Kidney (tissue), 13 donors: ENCODE measurements at regions not wholly inside any gene's neighbourhood (a gene's known extent, or its start where the extent isn't known, plus 50 kb on each side); places are given as distances from the start of the nearest gene placed in this dataset.
"Not testable (repeated sequence)": the region's sequence is repeated elsewhere in the genome, so short reads cannot be mapped to it uniquely, and the experiment has no call there.

ENCODE experiments used
- DNase-seq, 5 donors: peaks; one replicate each; pipeline ENCODE4 v3.0.0-alpha.2; 2013 to 2020
- FAIRE-seq: peaks from 2 replicates; lab custom pipeline; 2012; peaks lifted over from hg19 to GRCh38; lab: Jason Lieb, UNC
- H3K27ac ChIP-seq, 2 donors: one replicate each; pipeline ENCODE4 v1.7.0; 2013; ENCODE audit warnings: low read depth in 2 of 2, low read length in 2 of 2, inconsistent platforms in 1 of 2
- H3K27me3 ChIP-seq: one replicate; pipeline ENCODE4 v1.7.1; 2013; ENCODE audit warnings: low read length, inconsistent platforms; ENCODE audit not compliant: control insufficient read depth, insufficient read depth
- H3K36me3 ChIP-seq, 3 donors: one replicate each; pipeline versions ENCODE4 v1.7.0 to v1.7.1; 2013; ENCODE audit warnings: low read length in 3 of 3, control low read depth in 1 of 3, inconsistent platforms in 1 of 3; ENCODE audit not compliant: insufficient read depth in 3 of 3, control insufficient read depth in 2 of 3
- H3K4me1 ChIP-seq, 3 donors: one replicate each; pipeline versions ENCODE4 v1.7.0 to v1.7.1; 2013; ENCODE audit warnings: low read length in 3 of 3, inconsistent platforms in 1 of 3, low read depth in 1 of 3; ENCODE audit not compliant: control insufficient read depth in 2 of 3, insufficient read depth in 2 of 3
- H3K4me3 ChIP-seq, 3 donors: one replicate each; pipeline versions ENCODE4 v1.7.0 to v1.8.1; 2013; ENCODE audit warnings: low read length in 3 of 3, control low read depth in 1 of 3, inconsistent platforms in 1 of 3
- H3K9ac ChIP-seq, 3 donors: one replicate each; pipeline versions ENCODE4 v1.7.0 to v1.7.1; 2013; ENCODE audit warnings: low read length in 3 of 3, control low read depth in 1 of 3, inconsistent platforms in 1 of 3
- H3K9me3 ChIP-seq, 3 donors: one replicate each; pipeline versions ENCODE4 v1.7.0 to v1.7.1; 2013; ENCODE audit warnings: low read length in 3 of 3, control low read depth in 1 of 3, inconsistent platforms in 1 of 3; ENCODE audit not compliant: control insufficient read depth in 2 of 3, insufficient read depth in 1 of 3
- CTCF ChIP-seq: IDR thresholded peaks from 3 replicates; pipeline ENCODE4 v1.5.1; 2012; ENCODE audit warnings: mild to moderate bottlenecking, moderate library complexity, borderline replicate concordance; ENCODE audit not compliant: insufficient read depth; ENCODE audit errors: extremely low read depth
- intact Hi-C: fragments of 100-400 bp; cut with DNase I; formaldehyde crosslinking; loops from one replicate; pipeline ENCODE4 v1.11.1; 2022
- donor health status: control.
- donor health status: control.
- donor health status: control.
- donor health status: control.
- donor health status: control.
- donor health status: DM: yes; HTN: yes; CAD: no.
- donor health status: Normal renal cell carcinoma (clear cell type).

GRCh38 chr17:22373911-22374310, 681.6 kb downstream of the KCNJ18 start:
- TF ChIP-seq CTCF = no peak
- DNase-seq (no peak), FAIRE-seq (no peak)
- H3K27me3 ChIP-seq = no peaks in the 10 kb centered on the region
- H3K9ac ChIP-seq = no peak overlapping the region
- intact Hi-C loops = no loop called here
- H3K4me3 ChIP-seq = no peak overlapping the region
- no peaks in the 10 kb centered on the region for H3K9me3 ChIP-seq
- H3K27ac ChIP-seq = no peak overlapping the region
- no peaks in the 10 kb centered on the region for H3K4me1 ChIP-seq
- H3K36me3 ChIP-seq = no peaks in the 10 kb centered on the region

DNA sequence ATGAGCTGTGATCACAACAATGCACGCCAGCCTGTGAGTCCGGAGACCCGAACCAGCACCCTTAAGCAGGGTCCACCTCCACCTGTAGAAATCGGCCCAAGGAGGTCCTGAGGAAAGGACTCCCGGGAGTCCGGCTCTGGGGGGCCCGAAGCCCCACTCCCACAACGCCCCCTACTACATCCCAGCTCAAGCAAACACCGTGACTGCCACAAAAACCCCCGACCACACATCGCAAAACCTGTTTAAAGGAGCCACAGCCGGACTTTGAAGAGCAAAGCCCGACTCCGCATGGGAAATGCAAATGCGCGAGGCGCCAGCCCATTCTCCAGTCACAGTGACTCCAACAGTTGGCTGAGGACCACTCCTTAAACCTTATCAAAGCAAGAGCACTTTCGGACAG, 682.4 kb downstream of the KCNJ18 start:
- Histone ChIP-seq H3K4me3 (no peak overlapping the region), H3K4me1 (no peaks in the 10 kb centered on the region), H3K27ac (no peak overlapping the region), H3K36me3 (no peaks in the 10 kb centered on the region), H3K9me3 (no peaks in the 10 kb centered on the region), H3K9ac (no peak overlapping the region), H3K27me3 (no peaks in the 10 kb centered on the region)
- intact Hi-C loops = no loop called here
- no peak for FAIRE-seq
- no peak for TF ChIP-seq CTCF
- no peak for DNase-seq

DNA sequence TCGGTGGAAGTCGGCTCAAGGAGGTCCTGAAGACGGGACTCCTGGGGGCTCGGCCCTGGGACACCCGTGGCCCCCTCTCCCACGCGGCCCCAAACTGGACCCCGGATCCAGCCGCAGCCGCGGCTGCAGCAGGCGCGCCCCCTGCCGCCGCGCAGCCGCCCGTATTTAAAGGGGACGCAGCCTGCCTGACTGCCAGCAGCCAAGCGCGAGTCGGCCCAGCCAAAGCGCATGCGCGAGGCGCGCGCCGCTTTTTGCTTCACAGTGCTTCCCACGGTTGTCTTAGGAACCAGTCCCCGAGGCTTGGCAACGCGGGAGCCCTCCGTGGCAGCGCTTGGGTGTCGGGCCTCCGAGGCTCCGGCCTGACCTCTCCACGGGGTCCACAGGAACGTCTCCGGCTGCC, 684.4 kb downstream of the KCNJ18 start:
- H3K4me1 ChIP-seq, H3K27ac ChIP-seq, H3K36me3 ChIP-seq, H3K4me3 ChIP-seq, H3K9me3 ChIP-seq, intact Hi-C loops, H3K27me3 ChIP-seq, FAIRE-seq, DNase-seq, H3K9ac ChIP-seq: not testable (repeated sequence)

DNA sequence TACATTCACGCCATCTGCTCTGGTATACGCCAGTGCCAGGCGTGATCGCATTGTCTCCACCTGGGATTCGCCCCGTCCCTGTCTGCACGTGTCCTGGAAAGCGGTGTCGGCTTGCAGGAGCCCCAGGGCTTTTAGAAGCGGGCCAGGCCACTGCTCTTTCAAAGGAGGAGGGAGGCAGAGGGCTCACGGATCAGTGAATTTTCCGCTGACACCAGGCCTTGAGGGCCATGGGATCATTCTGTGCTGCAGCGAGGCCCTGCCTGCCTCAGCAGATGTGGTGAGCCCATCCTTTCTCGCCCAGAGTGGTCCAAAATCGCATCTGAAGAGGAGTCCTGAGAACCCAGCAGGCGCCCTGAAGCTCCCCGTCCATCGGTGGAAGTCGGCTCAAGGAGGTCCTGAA, 686.4 kb downstream of the KCNJ18 start:
- intact Hi-C loops, H3K9me3 ChIP-seq, FAIRE-seq, H3K4me1 ChIP-seq, H3K9ac ChIP-seq, H3K27me3 ChIP-seq, H3K27ac ChIP-seq, H3K36me3 ChIP-seq, DNase-seq, H3K4me3 ChIP-seq: not testable (repeated sequence)

DNA sequence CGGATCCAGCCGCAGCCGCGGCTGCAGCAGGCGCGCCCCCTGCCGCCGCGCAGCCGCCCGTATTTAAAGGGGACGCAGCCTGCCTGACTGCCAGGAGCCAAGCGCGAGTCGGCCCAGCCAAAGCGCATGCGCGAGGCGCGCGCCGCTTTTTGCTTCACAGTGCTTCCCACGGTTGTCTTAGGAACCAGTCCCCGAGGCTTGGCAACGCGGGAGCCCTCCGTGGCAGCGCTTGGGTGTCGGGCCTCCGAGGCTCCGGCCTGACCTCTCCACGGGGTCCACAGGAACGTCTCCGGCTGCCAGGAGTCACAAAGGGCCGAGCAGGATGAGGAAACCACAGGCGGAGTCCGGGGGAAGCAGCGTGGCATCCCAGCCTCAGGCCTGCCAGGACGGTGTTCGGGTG, 689.3 kb downstream of the KCNJ18 start:
- H3K36me3 ChIP-seq, H3K9me3 ChIP-seq, FAIRE-seq, H3K9ac ChIP-seq, DNase-seq, intact Hi-C loops, H3K27me3 ChIP-seq, H3K4me3 ChIP-seq, H3K27ac ChIP-seq, H3K4me1 ChIP-seq: not testable (repeated sequence)

DNA sequence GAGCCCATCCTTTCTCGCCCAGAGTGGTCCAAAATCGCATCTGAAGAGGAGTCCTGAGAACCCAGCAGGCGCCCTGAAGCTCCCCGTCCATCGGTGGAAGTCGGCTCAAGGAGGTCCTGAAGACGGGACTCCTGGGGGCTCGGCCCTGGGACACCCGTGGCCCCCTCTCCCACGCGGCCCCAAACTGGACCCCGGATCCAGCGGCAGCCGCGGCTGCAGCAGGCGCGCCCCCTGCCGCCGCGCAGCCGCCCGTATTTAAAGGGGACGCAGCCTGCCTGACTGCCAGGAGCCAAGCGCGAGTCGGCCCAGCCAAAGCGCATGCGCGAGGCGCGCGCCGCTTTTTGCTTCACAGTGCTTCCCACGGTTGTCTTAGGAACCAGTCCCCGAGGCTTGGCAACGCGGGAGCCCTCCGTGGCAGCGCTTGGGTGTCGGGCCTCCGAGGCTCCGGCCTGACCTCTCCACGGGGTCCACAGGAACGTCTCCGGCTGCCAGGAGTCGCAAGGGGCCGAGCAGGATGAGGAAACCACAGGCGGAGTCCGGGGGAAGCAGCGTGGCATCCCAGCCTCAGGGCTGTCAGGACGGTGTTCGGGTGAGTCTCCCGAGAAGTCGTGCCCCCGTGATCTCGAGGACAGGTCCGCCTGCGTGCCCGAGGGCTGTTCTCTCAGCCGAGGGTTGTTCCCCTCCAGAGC, 691.6 kb downstream of the KCNJ18 start:
- intact Hi-C loops, H3K27ac ChIP-seq, FAIRE-seq, H3K9ac ChIP-seq, H3K4me1 ChIP-seq, DNase-seq, H3K27me3 ChIP-seq, H3K36me3 ChIP-seq, H3K9me3 ChIP-seq, H3K4me3 ChIP-seq: not testable (repeated sequence)

DNA sequence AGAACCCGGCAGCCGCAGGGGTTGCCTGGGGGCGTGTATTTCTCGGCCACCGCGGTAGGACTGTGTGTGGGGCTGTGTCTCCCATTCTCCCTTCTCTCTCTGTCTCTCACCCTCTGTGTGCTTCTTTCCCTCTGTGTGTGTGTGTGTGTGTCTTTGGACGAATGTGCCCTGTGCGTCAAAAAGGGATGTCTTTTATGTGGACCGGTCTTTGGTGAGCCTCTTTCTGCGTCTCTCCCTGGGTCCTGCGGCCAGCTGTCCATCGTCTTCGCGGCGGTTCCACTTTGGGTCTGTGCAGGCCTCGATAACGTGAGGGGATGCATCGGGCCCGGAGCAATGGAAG, 692.1 kb downstream of the KCNJ18 start:
- FAIRE-seq, H3K9ac ChIP-seq, H3K27me3 ChIP-seq, DNase-seq, H3K4me1 ChIP-seq, H3K36me3 ChIP-seq, H3K4me3 ChIP-seq, H3K27ac ChIP-seq, intact Hi-C loops, H3K9me3 ChIP-seq: not testable (repeated sequence)
